ENCODE measurements at regions not wholly inside any gene's neighbourhood (a gene's known extent, or its start where the extent isn't known, plus 50 kb on each side); places are given as distances from the start of the nearest gene placed in this dataset.

DNA sequence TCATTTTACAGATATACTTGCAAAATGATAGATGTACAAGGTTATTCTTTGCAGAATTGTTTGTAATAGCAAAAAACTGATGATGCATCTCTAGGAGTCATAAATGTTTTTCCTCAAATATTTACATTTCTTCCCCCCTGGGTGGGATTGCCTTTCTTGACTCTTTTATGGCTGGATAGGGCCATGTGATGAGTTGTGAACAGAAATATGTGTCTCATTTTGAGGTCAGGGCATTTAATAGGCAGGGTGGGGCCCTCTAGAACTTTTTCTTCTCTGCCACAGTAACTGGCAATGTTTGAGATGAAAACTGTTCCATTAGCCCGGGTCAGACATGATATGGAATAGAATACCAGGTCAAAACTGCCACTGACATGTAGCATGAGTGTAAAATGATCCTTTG, 159.5 kb upstream of the SYNCRIP start:
- no peak for TF ChIP-seq EZH2 (IDR thresholded peaks at IDR 0.05; ENCODE audit: borderline replicate concordance, insufficient read depth, low read depth, low read length, poor library complexity, severe bottlenecking)
- TF ChIP-seq, protein P1, sequence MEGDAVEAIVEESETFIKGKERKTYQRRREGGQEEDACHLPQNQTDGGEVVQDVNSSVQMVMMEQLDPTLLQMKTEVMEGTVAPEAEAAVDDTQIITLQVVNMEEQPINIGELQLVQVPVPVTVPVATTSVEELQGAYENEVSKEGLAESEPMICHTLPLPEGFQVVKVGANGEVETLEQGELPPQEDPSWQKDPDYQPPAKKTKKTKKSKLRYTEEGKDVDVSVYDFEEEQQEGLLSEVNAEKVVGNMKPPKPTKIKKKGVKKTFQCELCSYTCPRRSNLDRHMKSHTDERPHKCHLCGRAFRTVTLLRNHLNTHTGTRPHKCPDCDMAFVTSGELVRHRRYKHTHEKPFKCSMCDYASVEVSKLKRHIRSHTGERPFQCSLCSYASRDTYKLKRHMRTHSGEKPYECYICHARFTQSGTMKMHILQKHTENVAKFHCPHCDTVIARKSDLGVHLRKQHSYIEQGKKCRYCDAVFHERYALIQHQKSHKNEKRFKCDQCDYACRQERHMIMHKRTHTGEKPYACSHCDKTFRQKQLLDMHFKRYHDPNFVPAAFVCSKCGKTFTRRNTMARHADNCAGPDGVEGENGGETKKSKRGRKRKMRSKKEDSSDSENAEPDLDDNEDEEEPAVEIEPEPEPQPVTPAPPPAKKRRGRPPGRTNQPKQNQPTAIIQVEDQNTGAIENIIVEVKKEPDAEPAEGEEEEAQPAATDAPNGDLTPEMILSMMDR (IDR thresholded peaks at IDR 0.05): no peak
